Activated CD8-positive, alpha-beta memory T cell treated with anti-CD3 and anti-CD28 coated beads for 36 hours (primary cell): ENCODE measurements at regions not wholly inside any gene's neighbourhood (a gene's known extent, or its start where the extent isn't known, plus 50 kb on each side); places are given as distances from the start of the nearest gene placed in this dataset.
"Not testable (repeated sequence)": the region's sequence is repeated elsewhere in the genome, so short reads cannot be mapped to it uniquely, and the experiment has no call there.

Source experiments
- CTCF ChIA-PET: fragments of 350-600 bp; sonication (Branson Sonifier 250); formaldehyde crosslinking; loops from one replicate; lab custom pipeline; 2021; ENCODE audit warnings: antibody characterized with exemption; lab: Charles Lee
- POLR2A ChIA-PET: fragments of 350-600 bp; sonication (Branson Sonifier 250); formaldehyde crosslinking; loops from one replicate; lab custom pipeline; 2021; ENCODE audit warnings: antibody characterized with exemption; lab: Charles Lee

- CTCF ChIA-PET, result no interaction called here
- POLR2A ChIA-PET, result no interaction called here
Measured at GRCh38 chr1:222938986-222939385, 124.1 kb downstream of the DISP1 start.

- ChIA-PET POLR2A (no interaction called here), CTCF (no interaction called here)
Measured at GRCh38 chr1:222940095-222940494, 125.3 kb downstream of the DISP1 start.

DNA sequence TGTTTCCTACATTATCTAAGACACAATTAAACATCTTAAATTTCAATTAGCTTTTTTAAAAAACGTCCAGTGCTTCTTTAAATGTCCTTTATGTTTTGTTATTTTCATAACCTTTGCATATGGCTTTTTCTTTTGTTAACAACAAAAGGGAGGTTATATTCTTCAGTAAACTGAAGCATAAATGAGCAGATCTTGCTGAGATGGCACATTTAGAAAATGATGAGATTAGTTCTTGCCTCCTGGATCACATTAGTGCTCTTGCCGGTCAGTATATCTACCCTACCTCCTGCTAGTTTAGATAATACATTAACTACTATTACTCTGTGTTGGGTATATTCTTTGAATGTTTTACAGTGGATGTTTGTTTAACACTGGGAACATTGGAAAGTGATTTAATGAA lies 126.1 kb downstream of the DISP1 start:
- CTCF ChIA-PET, result no interaction called here
- POLR2A ChIA-PET, result no interaction called here

- ChIA-PET POLR2A (interaction anchor here (0.6 kb wide), 1 partner anchor 1828 kb away, joined by 3 read pairs; no protein-coding TSS in a partner anchor), CTCF (no interaction called here)
Measured at GRCh38 chr1:222941425-222941824, 126.6 kb downstream of the DISP1 start.

DNA sequence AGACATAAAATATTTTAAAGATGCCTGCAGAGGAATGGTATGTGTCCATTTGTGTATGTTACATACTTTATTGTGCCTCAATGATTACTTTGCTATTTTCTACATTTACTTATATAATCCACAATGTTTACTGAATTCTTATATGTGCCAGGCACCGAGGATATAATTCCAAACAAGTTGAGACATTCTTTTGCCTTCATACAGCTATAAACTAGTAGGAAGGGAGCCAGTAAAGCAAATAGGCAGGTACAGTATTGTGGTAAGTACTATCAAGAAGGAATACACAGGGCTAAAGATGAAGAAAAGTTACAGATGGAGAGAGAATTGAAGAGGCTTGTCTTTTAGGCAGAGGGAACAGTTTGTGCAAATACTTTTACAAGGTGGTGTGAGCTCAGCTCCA lies 131.6 kb downstream of the DISP1 start:
- ChIA-PET POLR2A (no interaction called here), CTCF (no interaction called here)

DNA sequence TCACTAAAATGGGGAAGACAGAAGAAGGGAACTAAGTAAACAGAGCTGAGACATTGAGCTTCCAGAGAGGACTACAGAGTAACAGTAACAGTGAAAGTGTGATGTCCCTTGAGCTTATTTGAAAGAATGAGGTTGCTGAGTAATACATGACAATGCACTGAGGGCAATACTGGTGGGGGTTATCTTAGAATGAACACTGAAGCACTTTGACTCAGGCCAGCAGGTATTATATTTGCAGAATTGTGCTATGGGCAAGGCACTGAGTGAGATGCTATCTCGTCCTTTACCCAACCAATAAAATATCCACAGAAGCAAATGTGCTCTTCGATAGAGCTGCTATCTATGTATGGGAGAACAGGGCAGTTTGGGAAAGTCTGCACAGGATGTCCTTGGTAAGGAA lies 133.2 kb downstream of the DISP1 start:
- CTCF ChIA-PET, result no interaction called here
- POLR2A ChIA-PET, result no interaction called here

GRCh38 chr1:222950892-222951291 lies 136.1 kb downstream of the DISP1 start:
- ChIA-PET POLR2A (no interaction called here), CTCF (no interaction called here)

DNA sequence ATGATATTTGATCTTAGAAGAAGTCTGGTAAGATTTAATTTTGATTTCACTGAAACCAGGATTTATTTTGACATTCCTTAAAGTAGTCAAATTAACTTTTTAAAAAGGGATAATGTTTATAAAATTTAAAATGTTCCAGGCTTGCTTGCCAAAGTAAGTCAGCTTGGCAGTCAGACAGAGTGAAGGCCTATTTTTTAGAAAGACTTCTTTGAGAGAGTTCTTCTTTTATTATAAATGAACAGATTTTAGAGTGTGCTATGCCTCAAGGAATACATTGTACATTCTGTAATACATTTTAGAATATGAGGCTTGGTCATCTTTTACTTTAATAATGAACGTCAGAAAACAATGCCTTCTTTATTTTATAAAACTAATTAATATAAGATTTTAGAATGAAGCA lies 138.7 kb downstream of the DISP1 start:
- POLR2A ChIA-PET, result no interaction called here
- CTCF ChIA-PET, result no interaction called here

DNA sequence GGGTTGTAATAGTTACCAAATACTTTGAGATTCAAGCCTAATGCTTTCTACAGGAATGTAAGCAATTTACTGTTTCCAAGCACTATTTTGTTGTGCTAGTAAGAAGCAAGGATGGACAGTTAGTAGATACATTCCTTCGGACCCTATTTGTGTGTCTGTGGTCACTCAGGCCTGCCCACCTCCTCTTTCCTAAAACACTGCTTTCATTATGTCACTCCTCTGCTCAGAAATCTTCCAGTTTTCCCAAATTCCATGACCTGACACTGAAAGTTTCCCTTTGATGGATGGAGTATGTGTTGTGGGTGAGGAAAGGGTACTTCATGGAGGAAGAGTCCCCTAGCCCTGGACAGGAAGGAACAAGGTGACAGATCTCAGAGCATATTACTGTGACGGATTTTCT lies 141.1 kb downstream of the DISP1 start:
- POLR2A ChIA-PET, result no interaction called here

GRCh38 chr1:222956601-222957000 lies 141.8 kb downstream of the DISP1 start:
- CTCF ChIA-PET, result no interaction called here
- POLR2A ChIA-PET, result no interaction called here

More for the DNA sequence above, 141.1 kb downstream of the DISP1 start:
- CTCF ChIA-PET, result no interaction called here

GRCh38 chr1:222967466-222968240 lies 152.8 kb downstream of the DISP1 start:
- ChIA-PET POLR2A (no interaction called here), CTCF (no interaction called here)

- POLR2A ChIA-PET, result no interaction called here
Measured at GRCh38 chr1:222970040-222970439, 155.2 kb downstream of the DISP1 start.

GRCh38 chr1:222970711-222971110 lies 155.9 kb downstream of the DISP1 start:
- ChIA-PET CTCF (no interaction called here), POLR2A (no interaction called here)

More at GRCh38 chr1:222970040-222970439, 155.2 kb downstream of the DISP1 start:
- CTCF ChIA-PET, result no interaction called here

DNA sequence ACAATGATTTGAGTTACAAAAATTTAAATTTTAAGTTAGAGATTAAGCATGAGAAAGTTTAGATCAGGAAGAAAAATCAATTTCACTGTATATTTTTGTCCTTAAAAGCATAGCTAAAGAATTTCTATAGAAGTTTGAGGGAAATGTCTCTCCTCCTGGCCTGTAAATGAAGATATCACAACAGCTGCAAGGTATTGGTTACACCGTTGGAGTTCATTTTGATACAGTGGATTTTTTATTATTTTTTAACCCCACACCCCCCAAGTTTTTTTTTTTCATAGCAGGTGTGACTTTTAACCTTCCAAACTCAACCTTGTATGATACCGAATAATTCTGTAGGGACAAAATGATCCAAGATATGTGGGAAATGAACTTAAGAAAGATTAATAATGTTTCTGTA lies 156.3 kb downstream of the DISP1 start:
- CTCF ChIA-PET, result no interaction called here
- POLR2A ChIA-PET, result no interaction called here

- POLR2A ChIA-PET, result no interaction called here
- CTCF ChIA-PET, result interaction anchor here (0.5 kb wide), 1 partner anchor 56 kb away, joined by 5 read pairs; no protein-coding TSS in a partner anchor
Measured at GRCh38 chr1:222973561-222973960, 158.7 kb downstream of the DISP1 start.

GRCh38 chr1:222974496-222974895 lies 159.7 kb downstream of the DISP1 start:
- ChIA-PET POLR2A (no interaction called here), CTCF (no interaction called here)

DNA sequence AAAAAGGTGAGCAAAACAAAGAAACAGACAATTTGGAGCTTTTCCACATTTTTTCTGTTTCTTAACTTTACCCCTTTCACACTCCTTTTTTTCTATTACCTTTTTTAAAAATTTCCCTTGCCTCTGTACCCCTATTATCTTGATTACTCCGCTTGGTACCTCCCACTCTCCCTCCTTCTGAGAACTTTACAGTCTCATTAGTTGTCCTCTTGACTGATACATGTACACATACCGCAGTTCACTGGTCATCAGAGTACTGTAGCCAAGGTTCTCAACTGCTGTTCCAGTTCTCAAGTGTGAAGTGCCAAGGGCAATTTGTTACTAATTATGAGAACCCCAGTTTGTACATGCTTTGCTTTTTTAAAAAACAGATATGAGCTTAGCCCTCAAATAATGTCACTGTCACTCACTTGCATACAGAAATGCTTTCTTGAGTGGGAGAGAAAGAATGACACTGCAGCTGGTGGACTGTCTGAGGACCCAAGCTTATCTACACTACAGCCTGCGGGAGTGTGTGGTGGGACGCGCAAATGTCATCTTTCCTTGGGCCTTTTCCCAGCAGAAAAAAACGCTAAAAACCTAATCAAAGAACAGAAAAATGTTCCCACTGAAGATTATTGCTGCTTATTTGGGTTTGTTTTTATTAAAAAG lies 160.8 kb downstream of the DISP1 start:
- POLR2A ChIA-PET, result no interaction called here

GRCh38 chr1:222976453-222976852 lies 161.6 kb downstream of the DISP1 start:
- POLR2A ChIA-PET, result no interaction called here
- CTCF ChIA-PET, result no interaction called here

More for the DNA sequence above, 160.8 kb downstream of the DISP1 start:
- CTCF ChIA-PET, result no interaction called here

DNA sequence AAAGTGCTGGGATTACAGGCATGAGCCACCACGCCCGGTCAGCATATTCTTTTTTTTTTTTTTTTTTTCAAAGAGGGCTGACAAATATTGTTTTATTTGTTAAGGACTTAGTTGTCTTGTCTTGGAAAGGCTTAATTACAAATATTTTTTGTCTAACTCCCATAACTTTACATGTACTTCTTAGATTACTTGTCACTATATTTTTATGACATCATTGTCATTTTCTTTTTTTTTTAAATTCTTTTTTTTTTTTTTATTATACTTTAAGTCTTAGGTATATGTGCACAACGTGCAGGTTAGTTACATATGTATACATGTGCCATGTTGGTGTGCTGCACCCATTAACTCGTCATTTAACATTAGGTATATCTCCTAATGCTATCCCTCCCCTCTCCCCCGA lies 162.5 kb downstream of the DISP1 start:
- POLR2A ChIA-PET, CTCF ChIA-PET: not testable (repeated sequence)

- CTCF ChIA-PET, result no interaction called here
- POLR2A ChIA-PET, result no interaction called here
Measured at GRCh38 chr1:222979561-222979960, 163.5 kb downstream of the TLR5 start.

GRCh38 chr1:222987674-222988076 lies 155.4 kb downstream of the TLR5 start:
- ChIA-PET POLR2A (no interaction called here), CTCF (no interaction called here)
